H9 (cell line): ENCODE measurements at regions not wholly inside any gene's neighbourhood (a gene's known extent, or its start where the extent isn't known, plus 50 kb on each side); places are given as distances from the start of the nearest gene placed in this dataset.

Experiments used
- DNase-seq: peaks from one replicate; pipeline ENCODE4 v3.0.0-alpha.2; 2017
- H2AFZ ChIP-seq: one replicate; pipeline ENCODE4 v1.6.1; 2013; ENCODE audit warnings: mild to moderate bottlenecking, low read length, control low read depth, moderate library complexity
- H2AK5ac ChIP-seq: 2 replicates; pipeline ENCODE4 v1.6.1; 2013; ENCODE audit warnings: low read length, control low read depth, mixed read lengths; ENCODE audit not compliant: insufficient read length
- H2BK120ac ChIP-seq: one replicate; pipeline ENCODE4 v1.6.1; 2013; ENCODE audit warnings: low read depth, mild to moderate bottlenecking, low read length, control low read depth, inconsistent platforms; ENCODE audit not compliant: poor library complexity, severe bottlenecking
- H2BK12ac ChIP-seq: 2 replicates; pipeline ENCODE4 v1.6.1; 2013; ENCODE audit warnings: low read length, control low read depth, mixed read lengths, low read depth; ENCODE audit not compliant: insufficient read length
- H2BK15ac ChIP-seq: 2 replicates; pipeline ENCODE4 v1.6.1; 2013; ENCODE audit warnings: low read depth, low read length, control low read depth
- H2BK20ac ChIP-seq: one replicate; pipeline ENCODE4 v1.6.1; 2013; ENCODE audit warnings: low read depth, mild to moderate bottlenecking, low read length, control low read depth, inconsistent platforms; ENCODE audit not compliant: poor library complexity, severe bottlenecking
- H2BK5ac ChIP-seq: 2 replicates; pipeline ENCODE4 v1.6.1; 2013; ENCODE audit warnings: low read length, control low read depth, mixed read lengths; ENCODE audit not compliant: insufficient read length
- H3K14ac ChIP-seq: 2 replicates; pipeline ENCODE4 v1.6.1; 2013; ENCODE audit warnings: low read length, control low read depth; ENCODE audit not compliant: insufficient read depth
- H3K18ac ChIP-seq: 2 replicates; pipeline ENCODE4 v1.6.1; 2013; ENCODE audit warnings: low read depth, mild to moderate bottlenecking, mixed read lengths, low read length, control low read depth; ENCODE audit not compliant: insufficient read length
- H3K23ac ChIP-seq: 2 replicates; pipeline ENCODE4 v1.6.1; 2013; ENCODE audit warnings: low read length, control low read depth, mixed read lengths, low read depth; ENCODE audit not compliant: insufficient read length
- H3K23me2 ChIP-seq: 2 replicates; pipeline ENCODE4 v1.6.1; 2013; ENCODE audit warnings: low read depth, mild to moderate bottlenecking, mixed read lengths, low read length, control low read depth; ENCODE audit not compliant: insufficient read length, poor library complexity, severe bottlenecking
- H3K27ac ChIP-seq: 2 replicates; pipeline ENCODE4 v1.5.1; 2013; ENCODE audit warnings: low read length, control low read depth, mixed read lengths, low read depth; ENCODE audit not compliant: insufficient read length
- H3K27me3 ChIP-seq: 2 replicates; pipeline ENCODE4 v1.6.1; 2013; ENCODE audit warnings: low read length, control low read depth, inconsistent platforms; ENCODE audit not compliant: insufficient read depth
- H3K4ac ChIP-seq: 2 replicates; pipeline ENCODE4 v1.6.1; 2013; ENCODE audit warnings: low read depth, mild to moderate bottlenecking, control low read depth, inconsistent platforms, low read length, moderate library complexity
- H3K4me1 ChIP-seq: 2 replicates; pipeline ENCODE4 v1.6.1; 2013; ENCODE audit warnings: low read length, control low read depth, inconsistent platforms; ENCODE audit not compliant: insufficient read depth
- H3K4me2 ChIP-seq: 2 replicates; pipeline ENCODE4 v1.6.1; 2013; ENCODE audit warnings: low read length, control low read depth, mixed read lengths; ENCODE audit not compliant: insufficient read length, insufficient read depth
- H3K56ac ChIP-seq: 2 replicates; pipeline ENCODE4 v1.6.1; 2013; ENCODE audit warnings: low read depth, mild to moderate bottlenecking, mixed read lengths, low read length, control low read depth; ENCODE audit not compliant: insufficient read length
- H3K79me1 ChIP-seq: 2 replicates; pipeline ENCODE4 v1.6.1; 2013; ENCODE audit warnings: low read depth, mild to moderate bottlenecking, moderate library complexity, low read length, control low read depth, inconsistent platforms; ENCODE audit not compliant: insufficient read depth, poor library complexity, severe bottlenecking
- H3K79me2 ChIP-seq: 2 replicates; pipeline ENCODE4 v1.6.1; 2013; ENCODE audit warnings: low read length, control low read depth, inconsistent platforms; ENCODE audit not compliant: insufficient read depth
- H3K9ac ChIP-seq: 2 replicates; pipeline ENCODE4 v1.6.1; 2013; ENCODE audit warnings: low read length, control low read depth, mixed read lengths; ENCODE audit not compliant: insufficient read length; ENCODE audit errors: extremely low read depth
- H3K9me3 ChIP-seq: one replicate; pipeline ENCODE4 v1.6.1; 2013; ENCODE audit warnings: low read depth, low read length, inconsistent platforms; ENCODE audit not compliant: control insufficient read depth
- H3T11ph ChIP-seq: one replicate; pipeline ENCODE4 v1.6.1; 2013; ENCODE audit warnings: mild to moderate bottlenecking, low read length, control low read depth, inconsistent platforms
- H4K20me1 ChIP-seq: one replicate; pipeline ENCODE4 v1.6.1; 2013; ENCODE audit not compliant: control insufficient read depth, insufficient read length, insufficient read depth
- H4K5ac ChIP-seq: 2 replicates; pipeline ENCODE4 v1.6.1; 2013; ENCODE audit warnings: low read depth, mild to moderate bottlenecking, mixed read lengths, low read length, control low read depth; ENCODE audit not compliant: insufficient read length
- H4K8ac ChIP-seq: replicated peaks from 2 replicates; pipeline ENCODE4 v1.6.1; 2013; ENCODE audit warnings: low read length, control low read depth, mixed read lengths, low read depth; ENCODE audit not compliant: insufficient read length
- H4K91ac ChIP-seq: 2 replicates; pipeline ENCODE4 v1.6.1; 2013; ENCODE audit warnings: low read depth, mild to moderate bottlenecking, moderate library complexity, mixed read lengths, low read length, control low read depth; ENCODE audit not compliant: insufficient read length
- H3K27ac Mint-ChIP-seq, 3 experiments: 2 replicates in 2 of 3; 3 replicates in 1 of 3; pipeline ENCODE4 v1.8.0; 2020 to 2021; ENCODE audit warnings: mixed read lengths in 3 of 3, mild to moderate bottlenecking in 1 of 3, moderate library complexity in 1 of 3
- H3K27me3 Mint-ChIP-seq: 2 replicates; pipeline ENCODE4 v1.8.0; 2021; ENCODE audit warnings: low read depth, mild to moderate bottlenecking, moderate library complexity, mixed read lengths
- H3K36me3 Mint-ChIP-seq, 3 experiments: 2 replicates in 2 of 3; 3 replicates in 1 of 3; pipeline ENCODE4 v1.8.0; 2020 to 2021; ENCODE audit warnings: low read depth in 3 of 3, mixed read lengths in 3 of 3; ENCODE audit not compliant: insufficient read depth in 1 of 3
- H3K4me1 Mint-ChIP-seq, 2 experiments: 2 replicates each; pipeline ENCODE4 v1.8.0; 2020; ENCODE audit warnings: mixed read lengths in 2 of 2
- H3K4me3 Mint-ChIP-seq, 2 experiments: 2 replicates in 1 of 2; 3 replicates in 1 of 2; pipeline ENCODE4 v1.8.0; 2020 to 2021; ENCODE audit warnings: mild to moderate bottlenecking in 2 of 2, mixed read lengths in 2 of 2, moderate library complexity in 1 of 2
- H3K9me3 Mint-ChIP-seq, 2 experiments: 2 replicates in 1 of 2; 3 replicates in 1 of 2; pipeline ENCODE4 v1.8.0; 2020; ENCODE audit warnings: mild to moderate bottlenecking in 2 of 2, mixed read lengths in 2 of 2, moderate library complexity in 1 of 2
- CTCF ChIP-seq: fragments of 200-600 bp; sonication (generic); conservative IDR thresholded peaks from 3 replicates; pipeline ENCODE4 v1.8.0; 2021; ENCODE audit warnings: antibody characterized with exemption, mild to moderate bottlenecking
- WGBS: extraction: QIAGEN DNeasy Blood & Tissue Kit; methylation state at CpG from one replicate; pipeline ENCODE4 v1.1.7; 2013; ENCODE audit warnings: missing lambda C conversion rate, low lambda C conversion rate, mixed read lengths; ENCODE audit not compliant: insufficient read length; ENCODE audit errors: extremely low coverage; 5-methylcytosine and 5-hydroxymethylcytosine counted together

GRCh38 chr14:66414511-66414910 lies 71.7 kb upstream of the CCDC196 start:
- Histone ChIP-seq H3K4me2 (no peak overlapping the region), H2BK15ac (no peak overlapping the region), H3K79me1 (no peaks in the 10 kb centered on the region), H3K4me1 (no peaks in the 10 kb centered on the region), H2AK5ac (no peak overlapping the region), H2BK5ac (no peak overlapping the region), H3K18ac (no peak overlapping the region), H3K56ac (no peak overlapping the region), H3K27me3 (no peaks in the 10 kb centered on the region), H2AFZ (no peak overlapping the region), H4K20me1 (no peaks in the 10 kb centered on the region), H3K27ac (no peak overlapping the region), H3K4ac (no peak overlapping the region), H3K23me2 (no peaks in the 10 kb centered on the region), H4K5ac (no peak overlapping the region), H3T11ph (no peak overlapping the region), H4K8ac (no peak overlapping the region), H3K9ac (no peak overlapping the region), H2BK120ac (no peak overlapping the region), H3K9me3 (no peaks in the 10 kb centered on the region), H2BK20ac (no peak overlapping the region), H2BK12ac (no peak overlapping the region), H4K91ac (no peak overlapping the region), H3K23ac (no peak overlapping the region), H3K79me2 (no peaks in the 10 kb centered on the region), H3K14ac (no peak overlapping the region)
- no peak for TF ChIP-seq CTCF
- no CpG with 5 or more reads among the region's 1 CpG for WGBS
- H3K4me1 Mint-ChIP-seq = peaks cover 0 to 2% of the 10 kb centered on the region in 2 experiments; a peak in 2 of 4 replicates
- no peak overlapping the region for H3K27ac Mint-ChIP-seq
- H3K9me3 Mint-ChIP-seq = no peaks in the 10 kb centered on the region; a peak in 1 of 5 replicates
- no peaks in the 10 kb centered on the region for H3K36me3 Mint-ChIP-seq
- H3K4me3 Mint-ChIP-seq = no peak overlapping the region
- H3K27me3 Mint-ChIP-seq = no peaks in the 10 kb centered on the region
- DNase-seq = no peak
